Panc1 (cell line): ENCODE measurements at regions not wholly inside any gene's neighbourhood (a gene's known extent, or its start where the extent isn't known, plus 50 kb on each side); places are given as distances from the start of the nearest gene placed in this dataset.

Source experiments
- ATAC-seq: fragments of 200-7000 bp; cut with Tn5 transposase; 2 replicates; pipeline ENCODE4 v1.9.1; 2020; ENCODE audit warnings: mild to moderate bottlenecking, moderate library complexity
- BruUV-seq: library from RNA; stranded (reverse); fragments of 400-500 nt; replicated peaks from 2 replicates; lab custom pipeline; 2021; lab: Mats Ljungman, UMichigan
- CTCF ChIA-PET: fragments of 300-600 bp; sonication (Branson Sonifier 250); formaldehyde crosslinking; loops from one replicate; lab custom pipeline; 2022; ENCODE audit warnings: antibody characterized with exemption; lab: Charles Lee
- POLR2A ChIA-PET: fragments of 300-600 bp; sonication (Branson Sonifier 250); formaldehyde crosslinking; loops from one replicate; lab custom pipeline; 2022; ENCODE audit warnings: antibody characterized with exemption; lab: Charles Lee
- DNase-seq: peaks from one replicate; pipeline ENCODE4 v3.0.0-alpha.2; 2010; ENCODE audit warnings: low read depth, low spot score
- H3K27ac ChIP-seq: 2 replicates; pipeline ENCODE4 v1.5.1; 2011; ENCODE audit warnings: mild to moderate bottlenecking, low read length, inconsistent platforms
- H3K27me3 ChIP-seq: fragments of 200-500 bp; sonication (Bioruptor generic); 2 replicates; pipeline ENCODE4 v1.6.0; 2014; ENCODE audit warnings: low read length, inconsistent platforms; ENCODE audit not compliant: control insufficient read depth, insufficient read depth
- H3K36me3 ChIP-seq: fragments of 200-500 bp; sonication (Bioruptor generic); 2 replicates; pipeline ENCODE4 v1.5.1; 2014; ENCODE audit warnings: inconsistent platforms, mild to moderate bottlenecking, low read length, moderate library complexity; ENCODE audit not compliant: control insufficient read depth, insufficient read depth
- H3K4me1 ChIP-seq: 2 replicates; pipeline ENCODE4 v1.5.1; 2011; ENCODE audit warnings: inconsistent platforms, mild to moderate bottlenecking, low read length, moderate library complexity; ENCODE audit not compliant: control insufficient read depth, insufficient read depth
- H3K4me3 ChIP-seq, 2 experiments: 2 replicates each; pipeline ENCODE4 v1.5.1; 2011 to 2012; ENCODE audit warnings: low read depth in 2 of 2, low read length in 2 of 2, mild to moderate bottlenecking in 2 of 2, inconsistent platforms in 1 of 2, moderate library complexity in 1 of 2
- H3K9me3 ChIP-seq: fragments of 200-500 bp; sonication (Bioruptor generic); 2 replicates; pipeline ENCODE4 v1.5.1; 2014; ENCODE audit warnings: low read depth, mild to moderate bottlenecking, inconsistent platforms, low read length, moderate library complexity; ENCODE audit not compliant: control insufficient read depth, insufficient read depth
- POLR2AphosphoS5 ChIP-seq: IDR thresholded peaks from 2 replicates; pipeline ENCODE4 v1.6.1; 2012; ENCODE audit warnings: mild to moderate bottlenecking, low read depth, low read length, moderate library complexity
- SIN3A ChIP-seq: IDR thresholded peaks from 2 replicates; pipeline ENCODE4 v1.6.1; 2012; ENCODE audit warnings: low read depth, mild to moderate bottlenecking, low read length, moderate library complexity, borderline replicate concordance; ENCODE audit not compliant: insufficient read depth
- TCF7L2 ChIP-seq: IDR thresholded peaks from 2 replicates; pipeline ENCODE4 v1.6.1; 2011; ENCODE audit warnings: mild to moderate bottlenecking, low read depth, low read length, inconsistent platforms
- in situ Hi-C: cut with HindIII; loops from 2 replicates; pipeline ENCODE4 v1.10.0; 2016; ENCODE audit warnings: low sequenced_read_pairs, low pct_unique_long_range_greater_than_20kb
- intact Hi-C: fragments of 100-400 bp; cut with micrococcal nuclease; formaldehyde crosslinking; loops from one replicate; pipeline ENCODE4 v1.10.0; 2022; ENCODE audit not compliant: unreplicated experiment
- TF ChIP-seq, protein P1 (sequence below): fragments of 450-650 bp; IDR thresholded peaks from 2 replicates; pipeline ENCODE4 v1.5.1; 2017; ENCODE audit warnings: mild to moderate bottlenecking
- TF ChIP-seq, protein P2 (sequence below), 2 experiments: IDR thresholded peaks; 2 replicates each; pipeline ENCODE4 v1.6.1; 2011 to 2012; ENCODE audit warnings: low read depth in 2 of 2, control low read depth in 1 of 2, low read length in 1 of 2, mild to moderate bottlenecking in 1 of 2, moderate library complexity in 1 of 2; ENCODE audit not compliant: insufficient read depth in 1 of 2

DNA sequence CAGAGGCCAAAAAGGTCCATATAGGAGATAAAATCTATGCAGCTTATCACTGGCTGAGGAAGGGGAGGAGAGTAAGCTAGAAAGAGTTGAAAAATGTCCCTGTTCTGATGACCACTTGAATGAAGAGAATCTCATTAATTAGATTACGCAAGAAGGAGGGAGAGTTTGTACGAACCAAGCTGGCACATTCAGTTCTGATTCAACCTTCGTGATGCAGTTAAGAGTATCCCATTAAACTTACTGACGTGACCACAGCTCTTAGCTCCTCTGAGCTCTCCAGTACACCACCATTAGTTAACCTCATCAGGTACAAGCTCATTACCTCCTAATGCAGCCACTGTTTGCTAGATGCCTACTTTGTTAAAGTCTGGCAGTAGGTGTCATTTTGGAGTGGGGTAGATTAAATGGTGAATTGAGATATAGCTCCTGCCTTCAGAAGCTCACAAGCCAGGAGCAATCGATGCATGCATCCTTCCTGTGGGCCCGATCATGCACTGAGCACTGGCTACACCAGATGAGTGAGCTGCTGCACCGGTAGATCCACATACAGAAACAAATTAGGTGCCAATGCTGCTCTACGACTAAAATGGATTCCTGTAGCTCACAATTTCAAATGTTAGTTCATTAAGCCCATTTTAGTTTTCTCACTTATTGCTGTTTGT is 458.3 kb downstream of the COG6 start:
- Histone ChIP-seq H3K27ac (no peak overlapping the region), H3K4me3 (no peak overlapping the region), H3K27me3 (no peaks in the 10 kb centered on the region), H3K9me3 (no peaks in the 10 kb centered on the region), H3K4me1 (no peaks in the 10 kb centered on the region), H3K36me3 (no peaks in the 10 kb centered on the region)
- ChIA-PET POLR2A (no interaction called here), CTCF (no interaction called here)
- no peak for TF ChIP-seq SIN3A
- no peak for TF ChIP-seq TCF7L2
- TF ChIP-seq, protein P1, sequence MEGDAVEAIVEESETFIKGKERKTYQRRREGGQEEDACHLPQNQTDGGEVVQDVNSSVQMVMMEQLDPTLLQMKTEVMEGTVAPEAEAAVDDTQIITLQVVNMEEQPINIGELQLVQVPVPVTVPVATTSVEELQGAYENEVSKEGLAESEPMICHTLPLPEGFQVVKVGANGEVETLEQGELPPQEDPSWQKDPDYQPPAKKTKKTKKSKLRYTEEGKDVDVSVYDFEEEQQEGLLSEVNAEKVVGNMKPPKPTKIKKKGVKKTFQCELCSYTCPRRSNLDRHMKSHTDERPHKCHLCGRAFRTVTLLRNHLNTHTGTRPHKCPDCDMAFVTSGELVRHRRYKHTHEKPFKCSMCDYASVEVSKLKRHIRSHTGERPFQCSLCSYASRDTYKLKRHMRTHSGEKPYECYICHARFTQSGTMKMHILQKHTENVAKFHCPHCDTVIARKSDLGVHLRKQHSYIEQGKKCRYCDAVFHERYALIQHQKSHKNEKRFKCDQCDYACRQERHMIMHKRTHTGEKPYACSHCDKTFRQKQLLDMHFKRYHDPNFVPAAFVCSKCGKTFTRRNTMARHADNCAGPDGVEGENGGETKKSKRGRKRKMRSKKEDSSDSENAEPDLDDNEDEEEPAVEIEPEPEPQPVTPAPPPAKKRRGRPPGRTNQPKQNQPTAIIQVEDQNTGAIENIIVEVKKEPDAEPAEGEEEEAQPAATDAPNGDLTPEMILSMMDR: no peak
- TF ChIP-seq, protein P2, sequence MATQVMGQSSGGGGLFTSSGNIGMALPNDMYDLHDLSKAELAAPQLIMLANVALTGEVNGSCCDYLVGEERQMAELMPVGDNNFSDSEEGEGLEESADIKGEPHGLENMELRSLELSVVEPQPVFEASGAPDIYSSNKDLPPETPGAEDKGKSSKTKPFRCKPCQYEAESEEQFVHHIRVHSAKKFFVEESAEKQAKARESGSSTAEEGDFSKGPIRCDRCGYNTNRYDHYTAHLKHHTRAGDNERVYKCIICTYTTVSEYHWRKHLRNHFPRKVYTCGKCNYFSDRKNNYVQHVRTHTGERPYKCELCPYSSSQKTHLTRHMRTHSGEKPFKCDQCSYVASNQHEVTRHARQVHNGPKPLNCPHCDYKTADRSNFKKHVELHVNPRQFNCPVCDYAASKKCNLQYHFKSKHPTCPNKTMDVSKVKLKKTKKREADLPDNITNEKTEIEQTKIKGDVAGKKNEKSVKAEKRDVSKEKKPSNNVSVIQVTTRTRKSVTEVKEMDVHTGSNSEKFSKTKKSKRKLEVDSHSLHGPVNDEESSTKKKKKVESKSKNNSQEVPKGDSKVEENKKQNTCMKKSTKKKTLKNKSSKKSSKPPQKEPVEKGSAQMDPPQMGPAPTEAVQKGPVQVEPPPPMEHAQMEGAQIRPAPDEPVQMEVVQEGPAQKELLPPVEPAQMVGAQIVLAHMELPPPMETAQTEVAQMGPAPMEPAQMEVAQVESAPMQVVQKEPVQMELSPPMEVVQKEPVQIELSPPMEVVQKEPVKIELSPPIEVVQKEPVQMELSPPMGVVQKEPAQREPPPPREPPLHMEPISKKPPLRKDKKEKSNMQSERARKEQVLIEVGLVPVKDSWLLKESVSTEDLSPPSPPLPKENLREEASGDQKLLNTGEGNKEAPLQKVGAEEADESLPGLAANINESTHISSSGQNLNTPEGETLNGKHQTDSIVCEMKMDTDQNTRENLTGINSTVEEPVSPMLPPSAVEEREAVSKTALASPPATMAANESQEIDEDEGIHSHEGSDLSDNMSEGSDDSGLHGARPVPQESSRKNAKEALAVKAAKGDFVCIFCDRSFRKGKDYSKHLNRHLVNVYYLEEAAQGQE (IDR thresholded peaks at IDR 0.05; ENCODE audit: insufficient read depth in 1 of 2, low read depth in 2 of 2, low read length in 1 of 2): no peak
- no peak for TF ChIP-seq POLR2AphosphoS5
- in situ Hi-C loops (no loop called here), intact Hi-C loops (no loop called here)
- DNase-seq: no peak
- BruUV-seq: no TSS peak
- no peak for ATAC-seq

DNA sequence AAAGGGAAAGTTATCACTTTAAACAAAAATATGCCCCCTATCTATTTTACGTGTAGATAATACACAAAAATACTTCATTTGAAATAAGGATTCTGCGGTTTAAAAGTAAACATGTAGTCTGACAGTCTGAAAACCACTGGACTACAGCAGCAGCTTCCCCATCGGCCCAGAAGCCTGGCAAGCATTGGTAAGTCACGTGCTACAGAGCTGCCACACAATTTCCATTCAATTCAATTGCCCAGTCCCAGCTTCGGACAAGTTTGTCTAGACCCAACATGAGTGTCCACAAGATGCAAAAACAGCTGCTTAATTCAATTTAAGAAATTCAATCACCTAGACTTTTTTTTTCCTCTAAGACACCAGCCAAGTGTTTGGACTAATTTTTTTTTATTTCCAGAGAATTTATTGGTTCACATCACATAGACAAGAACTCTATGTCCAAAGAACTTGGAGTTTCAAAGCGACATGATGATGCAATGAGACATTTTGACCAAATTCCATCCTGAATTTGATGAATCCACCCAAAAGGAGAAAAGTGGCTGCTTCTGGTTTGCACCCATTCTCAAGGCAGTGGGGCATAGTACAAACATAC is 458.9 kb downstream of the COG6 start:
- in situ Hi-C loops (no loop called here), intact Hi-C loops (no loop called here)
- no peak overlapping the region for H3K27ac ChIP-seq
- H3K9me3 ChIP-seq: no peaks in the 10 kb centered on the region
- CTCF ChIA-PET: no interaction called here
- BruUV-seq: no TSS peak
- no peaks in the 10 kb centered on the region for H3K27me3 ChIP-seq
- no peak for ATAC-seq
- no peaks in the 10 kb centered on the region for H3K36me3 ChIP-seq
- no peak for DNase-seq
- no peak overlapping the region for H3K4me3 ChIP-seq
- TF ChIP-seq, protein P2 (IDR thresholded peaks at IDR 0.05; ENCODE audit: insufficient read depth in 1 of 2, low read depth in 2 of 2, low read length in 1 of 2): no peak
- TF ChIP-seq POLR2AphosphoS5: no peak
- no peak for TF ChIP-seq SIN3A
- TF ChIP-seq TCF7L2: no peak
- TF ChIP-seq, protein P1: no peak
- no peaks in the 10 kb centered on the region for H3K4me1 ChIP-seq
- POLR2A ChIA-PET: no interaction called here
